Sigmoid colon (tissue), 3 donors: ENCODE measurements at regions not wholly inside any gene's neighbourhood (a gene's known extent, or its start where the extent isn't known, plus 50 kb on each side); places are given as distances from the start of the nearest gene placed in this dataset.

Experiments
- POLR2A ChIP-seq, 2 donors: fragments of 450-650 bp; IDR thresholded peaks; one replicate each; pipeline ENCODE4 v1.6.1; 2016; ENCODE audit warnings: antibody characterized with exemption in 2 of 2, mild to moderate bottlenecking in 2 of 2, moderate library complexity in 2 of 2
- TF ChIP-seq, protein P1 (sequence below), 4 experiments: fragments of 450-650 bp in 3 of 4; fragments of 200-600 bp in 1 of 4; IDR thresholded peaks; one replicate each; pipeline ENCODE4 v1.5.1; 2016 to 2019; ENCODE audit warnings: antibody characterized with exemption in 4 of 4, mild to moderate bottlenecking in 3 of 4, moderate library complexity in 2 of 4

DNA sequence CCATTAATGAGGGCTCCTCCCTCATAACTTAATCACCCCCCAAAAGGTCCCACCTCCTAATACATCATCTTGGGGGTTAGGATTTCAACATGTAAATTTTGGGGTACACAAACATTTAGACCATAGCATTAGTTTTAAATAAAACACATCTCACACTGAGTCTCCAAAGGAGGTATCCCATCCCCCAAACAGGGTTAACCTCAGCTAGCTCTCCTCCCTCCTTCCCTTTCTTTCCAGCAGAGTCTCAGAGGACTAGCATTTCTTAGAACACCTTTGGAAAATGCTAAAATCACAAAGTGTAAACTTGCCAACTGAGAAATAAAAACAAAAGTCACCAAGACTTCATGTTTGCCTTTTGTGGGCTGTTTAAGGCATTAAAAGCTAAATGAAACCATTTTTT is 51.2 kb upstream of the FOXB1 start:
- TF ChIP-seq POLR2A (IDR thresholded peaks at IDR 0.05): no peak
- TF ChIP-seq, protein P1, sequence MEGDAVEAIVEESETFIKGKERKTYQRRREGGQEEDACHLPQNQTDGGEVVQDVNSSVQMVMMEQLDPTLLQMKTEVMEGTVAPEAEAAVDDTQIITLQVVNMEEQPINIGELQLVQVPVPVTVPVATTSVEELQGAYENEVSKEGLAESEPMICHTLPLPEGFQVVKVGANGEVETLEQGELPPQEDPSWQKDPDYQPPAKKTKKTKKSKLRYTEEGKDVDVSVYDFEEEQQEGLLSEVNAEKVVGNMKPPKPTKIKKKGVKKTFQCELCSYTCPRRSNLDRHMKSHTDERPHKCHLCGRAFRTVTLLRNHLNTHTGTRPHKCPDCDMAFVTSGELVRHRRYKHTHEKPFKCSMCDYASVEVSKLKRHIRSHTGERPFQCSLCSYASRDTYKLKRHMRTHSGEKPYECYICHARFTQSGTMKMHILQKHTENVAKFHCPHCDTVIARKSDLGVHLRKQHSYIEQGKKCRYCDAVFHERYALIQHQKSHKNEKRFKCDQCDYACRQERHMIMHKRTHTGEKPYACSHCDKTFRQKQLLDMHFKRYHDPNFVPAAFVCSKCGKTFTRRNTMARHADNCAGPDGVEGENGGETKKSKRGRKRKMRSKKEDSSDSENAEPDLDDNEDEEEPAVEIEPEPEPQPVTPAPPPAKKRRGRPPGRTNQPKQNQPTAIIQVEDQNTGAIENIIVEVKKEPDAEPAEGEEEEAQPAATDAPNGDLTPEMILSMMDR (IDR thresholded peaks at IDR 0.05): no peak
